PC-9 (cell line): ENCODE measurements at regions not wholly inside any gene's neighbourhood (a gene's known extent, or its start where the extent isn't known, plus 50 kb on each side); places are given as distances from the start of the nearest gene placed in this dataset.
A peak's percentile ranks its signal among the peaks of the same experiment; 100 is the strongest.

Source experiments
- BruUV-seq: library from RNA; stranded (reverse); fragments of 400-500 nt; replicated peaks from 2 replicates; lab custom pipeline; 2021; lab: Mats Ljungman, UMichigan
- CTCF ChIA-PET: fragments of 300-600 bp; sonication (Branson Sonifier 250); formaldehyde crosslinking; loops from one replicate; lab custom pipeline; 2022; ENCODE audit warnings: antibody characterized with exemption; lab: Charles Lee
- POLR2A ChIA-PET: fragments of 300-600 bp; sonication (Branson Sonifier 250); formaldehyde crosslinking; loops from one replicate; lab custom pipeline; 2022; ENCODE audit warnings: antibody characterized with exemption; ENCODE audit not compliant: unreplicated experiment; lab: Charles Lee
- DNase-seq, 2 experiments: peaks; one replicate each; pipeline versions ENCODE4 v3.0.0 to v3.0.0-alpha.2; 2015 to 2022; ENCODE audit warnings: mixed read lengths in 1 of 2
- H2AFZ ChIP-seq: fragments of 200-600 bp; sonication (generic); 2 replicates; pipeline ENCODE4 v1.8.1; 2017; ENCODE audit warnings: antibody characterized with exemption
- H3F3A ChIP-seq: fragments of 200-600 bp; sonication (generic); 2 replicates; pipeline ENCODE4 v1.8.1; 2017; ENCODE audit warnings: antibody characterized with exemption, mild to moderate bottlenecking, low read depth; ENCODE audit not compliant: insufficient read depth
- H3K27ac ChIP-seq: fragments of 200-600 bp; sonication (generic); 2 replicates; pipeline ENCODE4 v1.6.1; 2016; ENCODE audit warnings: mixed run types
- H3K27me3 ChIP-seq: fragments of 200-600 bp; sonication (generic); 2 replicates; pipeline ENCODE4 v1.6.1; 2016; ENCODE audit warnings: low read depth, mixed run types; ENCODE audit not compliant: insufficient read depth
- H3K36me3 ChIP-seq: fragments of 200-600 bp; sonication (generic); 2 replicates; pipeline ENCODE4 v1.6.1; 2016; ENCODE audit warnings: low read depth, mixed run types
- H3K4me1 ChIP-seq: fragments of 200-600 bp; sonication (generic); replicated peaks from 2 replicates; pipeline ENCODE4 v1.6.1; 2016; ENCODE audit warnings: mixed run types; ENCODE audit not compliant: insufficient read depth
- H3K4me2 ChIP-seq: fragments of 200-600 bp; sonication (generic); 2 replicates; pipeline ENCODE4 v1.6.1; 2017; ENCODE audit warnings: mixed run types
- H3K4me3 ChIP-seq: fragments of 200-600 bp; sonication (generic); 2 replicates; pipeline ENCODE4 v1.6.1; 2016; ENCODE audit warnings: mixed run types
- H3K79me2 ChIP-seq: fragments of 200-600 bp; sonication (generic); 2 replicates; pipeline ENCODE4 v1.6.1; 2017; ENCODE audit warnings: low read depth, mixed run types
- H3K9me2 ChIP-seq: fragments of 200-600 bp; sonication (generic); 2 replicates; pipeline ENCODE4 v1.8.1; 2017; ENCODE audit warnings: mild to moderate bottlenecking; ENCODE audit not compliant: insufficient read depth
- H3K9me3 ChIP-seq: fragments of 200-600 bp; sonication (generic); 2 replicates; pipeline ENCODE4 v1.8.1; 2016; ENCODE audit warnings: low read depth; ENCODE audit not compliant: insufficient read depth
- H4K20me1 ChIP-seq: fragments of 200-600 bp; sonication (generic); 2 replicates; pipeline ENCODE4 v1.8.1; 2017; ENCODE audit not compliant: insufficient read depth
- CTCF ChIP-seq: fragments of 200-600 bp; sonication (generic); conservative IDR thresholded peaks from 2 replicates; pipeline ENCODE4 v1.6.1; 2017; ENCODE audit warnings: mixed run types, antibody characterized with exemption, mild to moderate bottlenecking, moderate library complexity
- EZH2 ChIP-seq: fragments of 200-600 bp; sonication (generic); IDR thresholded peaks from 2 replicates; pipeline ENCODE4 v1.8.0; 2017; ENCODE audit warnings: antibody characterized with exemption, low read depth
- intact Hi-C: fragments of 100-400 bp; cut with micrococcal nuclease; formaldehyde crosslinking; loops from one replicate; pipeline ENCODE4 v1.10.0; 2022; ENCODE audit not compliant: unreplicated experiment

- Histone ChIP-seq H4K20me1 (no peaks in the 10 kb centered on the region), H3K4me2 (no peak overlapping the region), H3F3A (0 out of 2 replicates have a peak, but pooled peaks cover 3% of the 10 kb centered on the region), H3K9me2 (0 out of 2 replicates have a peak, but pooled peaks cover 5% of the 10 kb centered on the region), H3K9me3 (0 out of 2 replicates have a peak, but pooled peaks cover 3% of the 10 kb centered on the region), H2AFZ (no peak overlapping the region), H3K27ac (no peak overlapping the region), H3K27me3 (no peaks in the 10 kb centered on the region), H3K36me3 (no peaks in the 10 kb centered on the region), H3K4me1 (peaks cover 8% of the 10 kb centered on the region), H3K4me3 (no peak overlapping the region), H3K79me2 (no peaks in the 10 kb centered on the region)
- intact Hi-C loops = no loop called here
- TF ChIP-seq CTCF (no peak), EZH2 (no peak)
- CTCF ChIA-PET = no interaction called here
- BruUV-seq = no TSS peak
- DNase-seq = no peak
- POLR2A ChIA-PET = no interaction called here
These were observed 105.6 kb downstream of the NFKBIZ start for GRCh38 chr3:101954936-101955335.

GRCh38 chr3:101962055-101962454 is 112.7 kb downstream of the NFKBIZ start:
- ChIA-PET POLR2A (interaction anchor here (0.6 kb wide), 2 partner anchors 36 to 137 kb away, joined by 4 read pairs; no protein-coding TSS in a partner anchor), CTCF (no interaction called here)
- intact Hi-C loops = no loop called here
- no peak overlapping the region for H3K27ac ChIP-seq
- no peaks in the 10 kb centered on the region for H4K20me1 ChIP-seq
- TF ChIP-seq EZH2 (no peak), CTCF (no peak)
- no TSS peak for BruUV-seq
- H3K4me1 ChIP-seq = 0 out of 2 replicates have a peak, but pooled peaks cover 4% of the 10 kb centered on the region
- no peaks in the 10 kb centered on the region for H3K27me3 ChIP-seq
- no peaks in the 10 kb centered on the region for H3K79me2 ChIP-seq
- no peak for DNase-seq
- H3K4me2 ChIP-seq = no peak overlapping the region
- no peaks in the 10 kb centered on the region for H3K9me2 ChIP-seq
- no peaks in the 10 kb centered on the region for H3K9me3 ChIP-seq
- H3K36me3 ChIP-seq = no peaks in the 10 kb centered on the region
- H3K4me3 ChIP-seq = no peak overlapping the region
- no peak overlapping the region for H2AFZ ChIP-seq
- H3F3A ChIP-seq = no peaks in the 10 kb centered on the region

- no peaks in the 10 kb centered on the region for H3K36me3 ChIP-seq
- DNase-seq = peak in 1 of 2 experiments; percentile 47
- H3F3A ChIP-seq = no peaks in the 10 kb centered on the region
- no peaks in the 10 kb centered on the region for H3K9me3 ChIP-seq
- BruUV-seq = no TSS peak
- POLR2A ChIA-PET = interaction anchor here (0.5 kb wide), 1 partner anchor 12 kb away, joined by 3 read pairs; no protein-coding TSS in a partner anchor
- no peak overlapping the region for H3K4me2 ChIP-seq
- no peaks in the 10 kb centered on the region for H3K27me3 ChIP-seq
- 0 out of 2 replicates have a peak, but pooled peaks cover 4% of the 10 kb centered on the region for H3K4me1 ChIP-seq
- no peaks in the 10 kb centered on the region for H3K9me2 ChIP-seq
- H3K4me3 ChIP-seq = no peak overlapping the region
- no peaks in the 10 kb centered on the region for H3K79me2 ChIP-seq
- CTCF ChIA-PET = no interaction called here
- intact Hi-C loops = no loop called here
- no peak overlapping the region for H2AFZ ChIP-seq
- no peak for TF ChIP-seq CTCF
- no peak for TF ChIP-seq EZH2
- no peak overlapping the region for H3K27ac ChIP-seq
- H4K20me1 ChIP-seq = no peaks in the 10 kb centered on the region
These were observed 114.6 kb downstream of the NFKBIZ start for GRCh38 chr3:101963902-101964362.
